ENCODE measurements at regions not wholly inside any gene's neighbourhood (a gene's known extent, or its start where the extent isn't known, plus 50 kb on each side); places are given as distances from the start of the nearest gene placed in this dataset.

- peaks cover 4% of the 10 kb centered on the region for H3K27me3 Mint-ChIP-seq (ENCODE audit: low read depth)
- H3K4me3 Mint-ChIP-seq, result no peak overlapping the region
Measured at GRCh38 chr12:124122722-124123121, 149.7 kb downstream of the ZNF664 start.

More at GRCh38 chr12:124122722-124123121, 149.7 kb downstream of the ZNF664 start:
- Histone ChIP-seq H3K27ac (ENCODE audit: insufficient read length, low read depth, low read length) (no peak overlapping the region), H3K79me2 (ENCODE audit: insufficient read depth, low read length) (no peaks in the 10 kb centered on the region), H2BK20ac (ENCODE audit: low read depth, low read length, poor library complexity, severe bottlenecking) (no peak overlapping the region), H2BK120ac (ENCODE audit: low read depth, low read length, poor library complexity, severe bottlenecking) (no peak overlapping the region), H3K9me3 (ENCODE audit: control insufficient read depth, low read depth, low read length) (no peaks in the 10 kb centered on the region), H4K91ac (ENCODE audit: insufficient read length, low read depth, low read length) (no peak overlapping the region), H2AFZ (ENCODE audit: low read length) (no peak overlapping the region), H3K4me1 (ENCODE audit: insufficient read depth, low read length) (no peaks in the 10 kb centered on the region), H3T11ph (ENCODE audit: low read length) (no peak overlapping the region), H3K9ac (ENCODE audit: extremely low read depth, insufficient read length, low read length) (no peak overlapping the region), H2AK5ac (ENCODE audit: insufficient read length, low read length) (no peak overlapping the region), H4K5ac (ENCODE audit: insufficient read length, low read depth, low read length) (no peak overlapping the region), H4K8ac (replicated peaks; ENCODE audit: insufficient read length, low read depth, low read length) (no peak overlapping the region), H4K20me1 (ENCODE audit: control insufficient read depth, insufficient read depth, insufficient read length) (no peaks in the 10 kb centered on the region), H3K18ac (ENCODE audit: insufficient read length, low read depth, low read length) (no peak overlapping the region), H2BK15ac (ENCODE audit: low read depth, low read length) (no peak overlapping the region), H3K4me2 (ENCODE audit: insufficient read depth, insufficient read length, low read length) (no peak overlapping the region), H3K4ac (ENCODE audit: low read depth, low read length) (no peak overlapping the region), H3K23ac (ENCODE audit: insufficient read length, low read depth, low read length) (no peak overlapping the region), H3K27me3 (ENCODE audit: insufficient read depth, low read length) (no peaks in the 10 kb centered on the region), H3K56ac (ENCODE audit: insufficient read length, low read depth, low read length) (no peak overlapping the region), H2BK5ac (ENCODE audit: insufficient read length, low read length) (no peak overlapping the region), H3K14ac (ENCODE audit: insufficient read depth, low read length) (no peak overlapping the region), H3K79me1 (ENCODE audit: insufficient read depth, low read depth, low read length, poor library complexity, severe bottlenecking) (no peaks in the 10 kb centered on the region), H2BK12ac (ENCODE audit: insufficient read length, low read depth, low read length) (no peak overlapping the region), H3K23me2 (ENCODE audit: insufficient read length, low read depth, low read length, poor library complexity, severe bottlenecking) (no peaks in the 10 kb centered on the region)
- H3K9me3 Mint-ChIP-seq, result peaks cover 0 to 4% of the 10 kb centered on the region in 2 experiments; a peak in 2 of 5 replicates
- no peak for DNase-seq
- no peak for TF ChIP-seq CTCF (conservative IDR thresholded peaks at IDR 0.05)
- peaks cover 8 to 31% of the 10 kb centered on the region in 2 experiments for H3K4me1 Mint-ChIP-seq
- H3K27ac Mint-ChIP-seq, result no peak overlapping the region
- no CpG with 5 or more reads among the region's 9 CpGs for WGBS (ENCODE audit: extremely low coverage, insufficient read length, low lambda C conversion rate)
- H3K36me3 Mint-ChIP-seq (ENCODE audit: insufficient read depth in 1 of 3, low read depth in 3 of 3), result peaks cover 0 to 8% (median 0%) of the 10 kb centered on the region in 3 experiments; a peak in 4 of 7 replicates

Data from H9 (cell line).